ENCODE measurements at regions not wholly inside any gene's neighbourhood (a gene's known extent, or its start where the extent isn't known, plus 50 kb on each side); places are given as distances from the start of the nearest gene placed in this dataset.

GRCh38 chr18:41714872-41715271 is 240.2 kb upstream of the PIK3C3 start:
- Histone ChIP-seq H2AFZ (ENCODE audit: low read depth, low read length) (no peak overlapping the region), H3K27ac (ENCODE audit: low read depth, low read length) (no peak overlapping the region), H3K79me2 (ENCODE audit: insufficient read depth, low read length) (no peaks in the 10 kb centered on the region), H3K4me1 (ENCODE audit: insufficient read depth, low read length) (no peaks in the 10 kb centered on the region), H3K36me3 (ENCODE audit: insufficient read depth, low read length) (no peaks in the 10 kb centered on the region), H3K9ac (ENCODE audit: low read length) (no peak overlapping the region), H3K9me3 (ENCODE audit: insufficient read depth, low read depth, low read length) (no peaks in the 10 kb centered on the region), H3K4me2 (ENCODE audit: low read length) (no peak overlapping the region), H4K20me1 (ENCODE audit: insufficient read depth, low read length) (no peaks in the 10 kb centered on the region), H3K27me3 (ENCODE audit: insufficient read depth, low read length) (no peaks in the 10 kb centered on the region), H3K4me3 (ENCODE audit: insufficient read depth, low read depth, low read length) (no peak overlapping the region)
- H3K27ac Mint-ChIP-seq (ENCODE audit: unreplicated experiment) = no peak overlapping the region
- no peak overlapping the region for H3K4me3 Mint-ChIP-seq (ENCODE audit: unreplicated experiment)
- peaks cover 2% of the 10 kb centered on the region for H3K27me3 Mint-ChIP-seq (ENCODE audit: low read depth, unreplicated experiment)
- peaks cover 2% of the 10 kb centered on the region for H3K4me1 Mint-ChIP-seq (ENCODE audit: low read depth, unreplicated experiment)
- DNase-seq (ENCODE audit: low read depth) (no peak), FAIRE-seq (no peak)
- H3K36me3 Mint-ChIP-seq (ENCODE audit: low read depth, unreplicated experiment) = no peaks in the 10 kb centered on the region
- TF ChIP-seq EZH2 (IDR thresholded peaks at IDR 0.05; ENCODE audit: insufficient read depth, low read length) (no peak), CTCF (IDR thresholded peaks at IDR 0.05; ENCODE audit: insufficient read depth, low read depth, low read length) (no peak)
- no peaks in the 10 kb centered on the region for H3K9me3 Mint-ChIP-seq (ENCODE audit: unreplicated experiment)

GRCh38 chr18:41713969-41714825 is 240.8 kb upstream of the PIK3C3 start:
- no peak overlapping the region for H3K27ac ChIP-seq (ENCODE audit: low read depth, low read length)
- no peaks in the 10 kb centered on the region for H3K9me3 ChIP-seq (ENCODE audit: insufficient read depth, low read depth, low read length)
- H4K20me1 ChIP-seq (ENCODE audit: insufficient read depth, low read length) = no peaks in the 10 kb centered on the region
- no peaks in the 10 kb centered on the region for H3K27me3 ChIP-seq (ENCODE audit: insufficient read depth, low read length)
- Mint-ChIP-seq H3K4me3 (ENCODE audit: unreplicated experiment) (no peak overlapping the region), H3K27ac (ENCODE audit: unreplicated experiment) (no peak overlapping the region), H3K27me3 (ENCODE audit: low read depth, unreplicated experiment) (peaks cover 2% of the 10 kb centered on the region), H3K4me1 (ENCODE audit: low read depth, unreplicated experiment) (peaks cover 2% of the 10 kb centered on the region), H3K9me3 (ENCODE audit: unreplicated experiment) (no peaks in the 10 kb centered on the region), H3K36me3 (ENCODE audit: low read depth, unreplicated experiment) (no peaks in the 10 kb centered on the region)
- no peak overlapping the region for H3K4me2 ChIP-seq (ENCODE audit: low read length)
- no peaks in the 10 kb centered on the region for H3K79me2 ChIP-seq (ENCODE audit: insufficient read depth, low read length)
- TF ChIP-seq EZH2 (IDR thresholded peaks at IDR 0.05; ENCODE audit: insufficient read depth, low read length) = no peak
- no peak for TF ChIP-seq CTCF (IDR thresholded peaks at IDR 0.05; ENCODE audit: insufficient read depth, low read depth, low read length)
- no peak for DNase-seq (ENCODE audit: low read depth)
- H3K36me3 ChIP-seq (ENCODE audit: insufficient read depth, low read length) = no peaks in the 10 kb centered on the region
- FAIRE-seq = no peak
- H2AFZ ChIP-seq (ENCODE audit: low read depth, low read length) = no peak overlapping the region
- H3K9ac ChIP-seq (ENCODE audit: low read length) = no peak overlapping the region
- H3K4me3 ChIP-seq (ENCODE audit: insufficient read depth, low read depth, low read length) = no peak overlapping the region
- H3K4me1 ChIP-seq (ENCODE audit: insufficient read depth, low read length) = no peaks in the 10 kb centered on the region

GRCh38 chr18:41706301-41706700 is 248.7 kb upstream of the PIK3C3 start:
- no peaks in the 10 kb centered on the region for H3K79me2 ChIP-seq (ENCODE audit: insufficient read depth, low read length)
- H3K4me1 ChIP-seq (ENCODE audit: insufficient read depth, low read length) = no peaks in the 10 kb centered on the region
- H3K36me3 Mint-ChIP-seq (ENCODE audit: low read depth, unreplicated experiment) = no peaks in the 10 kb centered on the region
- H4K20me1 ChIP-seq (ENCODE audit: insufficient read depth, low read length) = no peaks in the 10 kb centered on the region
- FAIRE-seq = no peak
- no peak overlapping the region for H3K4me3 ChIP-seq (ENCODE audit: insufficient read depth, low read depth, low read length)
- H3K27ac ChIP-seq (ENCODE audit: low read depth, low read length) = no peak overlapping the region
- H3K27me3 ChIP-seq (ENCODE audit: insufficient read depth, low read length) = no peaks in the 10 kb centered on the region
- DNase-seq (ENCODE audit: low read depth) = peak; percentile 18
- no peaks in the 10 kb centered on the region for H3K9me3 ChIP-seq (ENCODE audit: insufficient read depth, low read depth, low read length)
- H2AFZ ChIP-seq (ENCODE audit: low read depth, low read length) = no peak overlapping the region
- H3K27ac Mint-ChIP-seq (ENCODE audit: unreplicated experiment) = peak overlapping the region; percentile 67
- H3K9ac ChIP-seq (ENCODE audit: low read length) = no peak overlapping the region
- TF ChIP-seq EZH2 (IDR thresholded peaks at IDR 0.05; ENCODE audit: insufficient read depth, low read length) = no peak
- TF ChIP-seq CTCF (IDR thresholded peaks at IDR 0.05; ENCODE audit: insufficient read depth, low read depth, low read length) = no peak
- peaks cover 39% of the 10 kb centered on the region for H3K4me1 Mint-ChIP-seq (ENCODE audit: low read depth, unreplicated experiment)
- H3K27me3 Mint-ChIP-seq (ENCODE audit: low read depth, unreplicated experiment) = no peaks in the 10 kb centered on the region
- no peak overlapping the region for H3K4me3 Mint-ChIP-seq (ENCODE audit: unreplicated experiment)
- no peaks in the 10 kb centered on the region for H3K36me3 ChIP-seq (ENCODE audit: insufficient read depth, low read length)
- H3K4me2 ChIP-seq (ENCODE audit: low read length) = no peak overlapping the region
- peaks cover under 1% of the 10 kb centered on the region for H3K9me3 Mint-ChIP-seq (ENCODE audit: unreplicated experiment)
